WERI-Rb-1 (cell line): ENCODE measurements at regions not wholly inside any gene's neighbourhood (a gene's known extent, or its start where the extent isn't known, plus 50 kb on each side); places are given as distances from the start of the nearest gene placed in this dataset.

Experiments
- DNase-seq: peaks from one replicate; pipeline ENCODE4 v3.0.0-alpha.2; 2020
- H3K27ac ChIP-seq: fragments of 250-450 bp; sonication (Bioruptor Pico); 2 replicates; pipeline ENCODE4 v1.5.1; 2020; ENCODE audit warnings: mild to moderate bottlenecking, moderate library complexity
- H3K27me3 ChIP-seq: fragments of 250-450 bp; sonication (Bioruptor Pico); 2 replicates; pipeline ENCODE4 v1.5.1; 2021; ENCODE audit warnings: mild to moderate bottlenecking, low read depth, moderate library complexity; ENCODE audit not compliant: insufficient read depth, severe bottlenecking
- H3K36me3 ChIP-seq: fragments of 250-450 bp; sonication (Bioruptor Pico); 2 replicates; pipeline ENCODE4 v1.5.1; 2020; ENCODE audit warnings: mild to moderate bottlenecking, moderate library complexity
- H3K4me3 ChIP-seq: 2 replicates; pipeline ENCODE4 v1.5.1; 2011; ENCODE audit warnings: low read depth, mild to moderate bottlenecking, control low read depth, low read length
- H3K9me3 ChIP-seq: fragments of 250-450 bp; sonication (Bioruptor Pico); 2 replicates; pipeline ENCODE4 v1.5.1; 2021; ENCODE audit warnings: mild to moderate bottlenecking, moderate library complexity; ENCODE audit not compliant: severe bottlenecking
- CTCF ChIP-seq: IDR thresholded peaks from 2 replicates; pipeline ENCODE4 v1.5.1; 2011; ENCODE audit warnings: low read depth, mild to moderate bottlenecking, control low read depth, inconsistent platforms, low read length

- Histone ChIP-seq H3K36me3 (no peaks in the 10 kb centered on the region), H3K27me3 (no peaks in the 10 kb centered on the region), H3K4me3 (no peak overlapping the region), H3K9me3 (no peaks in the 10 kb centered on the region), H3K27ac (no peak overlapping the region)
- no peak for TF ChIP-seq CTCF
- no peak for DNase-seq
These were observed 283.1 kb downstream of the CPS1 start for GRCh38 chr2:210839450-210839849.

- no peaks in the 10 kb centered on the region for H3K27me3 ChIP-seq
- H3K4me3 ChIP-seq = no peak overlapping the region
- no peaks in the 10 kb centered on the region for H3K9me3 ChIP-seq
- TF ChIP-seq CTCF = no peak
- no peak for DNase-seq
- no peaks in the 10 kb centered on the region for H3K36me3 ChIP-seq
- H3K27ac ChIP-seq = no peak overlapping the region
These were observed 286.5 kb downstream of the CPS1 start for GRCh38 chr2:210842896-210843295.

- no peak overlapping the region for H3K4me3 ChIP-seq
- no peak overlapping the region for H3K27ac ChIP-seq
- no peaks in the 10 kb centered on the region for H3K36me3 ChIP-seq
- no peaks in the 10 kb centered on the region for H3K9me3 ChIP-seq
- H3K27me3 ChIP-seq = no peaks in the 10 kb centered on the region
- DNase-seq = no peak
- no peak for TF ChIP-seq CTCF
These were observed 287.6 kb downstream of the CPS1 start for GRCh38 chr2:210844016-210844415.

GRCh38 chr2:210859314-210859713 lies 302.9 kb downstream of the CPS1 start:
- no peaks in the 10 kb centered on the region for H3K36me3 ChIP-seq
- no peaks in the 10 kb centered on the region for H3K9me3 ChIP-seq
- H3K27me3 ChIP-seq = no peaks in the 10 kb centered on the region
- peak overlapping the region; percentile 54; the same call in 1 of the 2 replicates for H3K27ac ChIP-seq
- no peak for TF ChIP-seq CTCF
- DNase-seq = no peak
- H3K4me3 ChIP-seq = no peak overlapping the region

- no peaks in the 10 kb centered on the region for H3K36me3 ChIP-seq
- no peaks in the 10 kb centered on the region for H3K27me3 ChIP-seq
- no peak for TF ChIP-seq CTCF
- H3K9me3 ChIP-seq = no peaks in the 10 kb centered on the region
- DNase-seq = peak; percentile 24
- no peak overlapping the region for H3K4me3 ChIP-seq
- peak overlapping the region; percentile 54 for H3K27ac ChIP-seq
These were observed 303.9 kb downstream of the CPS1 start for GRCh38 chr2:210860276-210860675.

GRCh38 chr2:210861038-210861665 lies 304.8 kb downstream of the CPS1 start:
- DNase-seq = no peak
- no peaks in the 10 kb centered on the region for H3K36me3 ChIP-seq
- peak overlapping the region; percentile 54 for H3K27ac ChIP-seq
- no peak for TF ChIP-seq CTCF
- H3K9me3 ChIP-seq = no peaks in the 10 kb centered on the region
- no peaks in the 10 kb centered on the region for H3K27me3 ChIP-seq
- H3K4me3 ChIP-seq = no peak overlapping the region
